NCI-H446 treated with DMSO at 0.1 percent for 48 hours (cell line): ENCODE measurements at regions not wholly inside any gene's neighbourhood (a gene's known extent, or its start where the extent isn't known, plus 50 kb on each side); places are given as distances from the start of the nearest gene placed in this dataset.

Experiments used
- DNase-seq: peaks from one replicate; lab custom pipeline; 2025; lab: John Stamatoyannopoulos, UW

GRCh38 chr5:61823781-61824180 is 482.2 kb upstream of the KIF2A start:
- DNase-seq = no peak

- no peak for DNase-seq
Measured at GRCh38 chr5:61824396-61824795, 481.6 kb upstream of the KIF2A start.

GRCh38 chr5:61827445-61827975 is 478.5 kb upstream of the KIF2A start:
- no peak for DNase-seq

- no peak for DNase-seq
Measured at GRCh38 chr5:61828856-61829255, 477.1 kb upstream of the KIF2A start.

- DNase-seq = no peak
Measured at GRCh38 chr5:61831736-61832135, 474.3 kb upstream of the KIF2A start.

- DNase-seq = no peak
Measured at GRCh38 chr5:61837788-61838187, 468.2 kb upstream of the KIF2A start.

GRCh38 chr5:61840361-61840760 is 465.6 kb upstream of the KIF2A start:
- no peak for DNase-seq

- DNase-seq = no peak
Measured at GRCh38 chr5:61842840-61843239, 463.2 kb upstream of the KIF2A start.

GRCh38 chr5:61850696-61851095 is 455.3 kb upstream of the KIF2A start:
- DNase-seq = no peak

- no peak for DNase-seq
Measured at GRCh38 chr5:61854531-61854930, 451.5 kb upstream of the KIF2A start.

- DNase-seq = no peak
Measured at GRCh38 chr5:61860978-61861377, 445.0 kb upstream of the KIF2A start.

GRCh38 chr5:61866930-61867329 is 439.1 kb upstream of the KIF2A start:
- no peak for DNase-seq

- no peak for DNase-seq
Measured at GRCh38 chr5:61869333-61869732, 436.7 kb upstream of the KIF2A start.

- no peak for DNase-seq
Measured at GRCh38 chr5:61878471-61878870, 427.5 kb upstream of the KIF2A start.

- DNase-seq = no peak
Measured at GRCh38 chr5:61881821-61882487, 424.1 kb upstream of the KIF2A start.

GRCh38 chr5:61882901-61883500 is 423.0 kb upstream of the KIF2A start:
- no peak for DNase-seq

GRCh38 chr5:61884252-61884855 is 421.7 kb upstream of the KIF2A start:
- DNase-seq = no peak

- no peak for DNase-seq
Measured at GRCh38 chr5:61886214-61886613, 419.8 kb upstream of the KIF2A start.

- DNase-seq = no peak
Measured at GRCh38 chr5:61887271-61887670, 418.7 kb upstream of the KIF2A start.

GRCh38 chr5:61894046-61894445 is 412.0 kb upstream of the KIF2A start:
- DNase-seq = no peak

- DNase-seq = no peak
Measured at GRCh38 chr5:61896811-61897210, 409.2 kb upstream of the KIF2A start.

- DNase-seq = no peak
Measured at GRCh38 chr5:61897251-61897650, 408.8 kb upstream of the KIF2A start.

GRCh38 chr5:61901997-61902396 is 404.0 kb upstream of the KIF2A start:
- DNase-seq = no peak
